Lower leg skin (tissue), 3 donors: ENCODE measurements at regions not wholly inside any gene's neighbourhood (a gene's known extent, or its start where the extent isn't known, plus 50 kb on each side); places are given as distances from the start of the nearest gene placed in this dataset.

ENCODE experiments used
- CTCF ChIP-seq, 3 donors: fragments of 450-650 bp; IDR thresholded peaks; one replicate each; pipeline ENCODE4 v1.5.1; 2016; ENCODE audit warnings: antibody characterized with exemption in 3 of 3, mild to moderate bottlenecking in 3 of 3, moderate library complexity in 2 of 3
- POLR2A ChIP-seq, 2 donors: fragments of 450-650 bp; IDR thresholded peaks; one replicate each; pipeline ENCODE4 v1.6.1; 2016 to 2017; ENCODE audit warnings: antibody characterized with exemption in 2 of 2, mild to moderate bottlenecking in 1 of 2, moderate library complexity in 1 of 2

GRCh38 chr6:157770946-157771345, 52.1 kb upstream of the SNX9 start:
- TF ChIP-seq POLR2A (IDR thresholded peaks at IDR 0.05) (no peak), CTCF (IDR thresholded peaks at IDR 0.05) (no peak)
